Fibroblast of pulmonary artery (primary cell): ENCODE measurements at regions not wholly inside any gene's neighbourhood (a gene's known extent, or its start where the extent isn't known, plus 50 kb on each side); places are given as distances from the start of the nearest gene placed in this dataset.

Experiments
- DNase-seq: peaks from one replicate; pipeline ENCODE4 v3.0.0-alpha.2; 2010; ENCODE audit warnings: low read depth
- H3K4me3 ChIP-seq: replicated peaks from 2 replicates; pipeline ENCODE4 v1.5.1; 2011; ENCODE audit warnings: low read depth, mild to moderate bottlenecking, control low read depth, low read length, moderate library complexity
- CTCF ChIP-seq: IDR thresholded peaks from 2 replicates; pipeline ENCODE4 v1.5.1; 2011; ENCODE audit warnings: mild to moderate bottlenecking, control low read depth, low read length, inconsistent platforms; ENCODE audit errors: missing control alignments

GRCh38 chr2:147774805-147775204, 70.0 kb upstream of the ACVR2A start:
- no peak for TF ChIP-seq CTCF
- no peak overlapping the region for H3K4me3 ChIP-seq
- DNase-seq, result no peak

- no peak for TF ChIP-seq CTCF
- no peak for DNase-seq
- H3K4me3 ChIP-seq, result no peak overlapping the region
These were observed 71.3 kb upstream of the ACVR2A start for GRCh38 chr2:147773479-147773878.

GRCh38 chr2:147772781-147773180, 72.0 kb upstream of the ACVR2A start:
- no peak overlapping the region for H3K4me3 ChIP-seq
- no peak for DNase-seq
- no peak for TF ChIP-seq CTCF

GRCh38 chr2:147763861-147764260, 81.0 kb upstream of the ACVR2A start:
- no peak for DNase-seq
- no peak overlapping the region for H3K4me3 ChIP-seq
- TF ChIP-seq CTCF, result no peak

GRCh38 chr2:147760984-147761383, 83.8 kb upstream of the ACVR2A start:
- TF ChIP-seq CTCF, result no peak
- no peak for DNase-seq

GRCh38 chr2:147759536-147759935, 85.3 kb upstream of the ACVR2A start:
- no peak for DNase-seq

More at GRCh38 chr2:147760984-147761383, 83.8 kb upstream of the ACVR2A start:
- no peak overlapping the region for H3K4me3 ChIP-seq

More at GRCh38 chr2:147759536-147759935, 85.3 kb upstream of the ACVR2A start:
- H3K4me3 ChIP-seq, result no peak overlapping the region
- no peak for TF ChIP-seq CTCF
